ENCODE measurements at regions not wholly inside any gene's neighbourhood (a gene's known extent, or its start where the extent isn't known, plus 50 kb on each side); places are given as distances from the start of the nearest gene placed in this dataset.

GRCh38 chr13:64471916-64472315, 2758.2 kb downstream of the PCDH9 start:
- no peak overlapping the region for H3K4me3 ChIP-seq (replicated peaks; ENCODE audit: low read depth, low read length)
- no peaks in the 10 kb centered on the region for H3K36me3 ChIP-seq (ENCODE audit: control insufficient read depth, insufficient read depth, low read length)
- TF ChIP-seq CTCF (IDR thresholded peaks at IDR 0.05; ENCODE audit: insufficient read depth, low read length, poor library complexity, severe bottlenecking): no peak
- no peak for DNase-seq (ENCODE audit: extremely low read depth, insufficient read length)
- H3K27me3 ChIP-seq (replicated peaks; ENCODE audit: control insufficient read depth, insufficient read depth, low read length): no peaks in the 10 kb centered on the region

- H3K27me3 ChIP-seq (replicated peaks; ENCODE audit: control insufficient read depth, insufficient read depth, low read length): no peaks in the 10 kb centered on the region
- H3K4me3 ChIP-seq (replicated peaks; ENCODE audit: low read depth, low read length): no peak overlapping the region
- H3K36me3 ChIP-seq (ENCODE audit: control insufficient read depth, insufficient read depth, low read length): no peaks in the 10 kb centered on the region
- no peak for DNase-seq (ENCODE audit: extremely low read depth, insufficient read length)
- TF ChIP-seq CTCF (IDR thresholded peaks at IDR 0.05; ENCODE audit: insufficient read depth, low read length, poor library complexity, severe bottlenecking): no peak
Measured at GRCh38 chr13:64470751-64471150, 2759.4 kb downstream of the PCDH9 start.

- Histone ChIP-seq H3K27me3 (replicated peaks; ENCODE audit: control insufficient read depth, insufficient read depth, low read length) (no peaks in the 10 kb centered on the region), H3K36me3 (ENCODE audit: control insufficient read depth, insufficient read depth, low read length) (no peaks in the 10 kb centered on the region), H3K4me3 (replicated peaks; ENCODE audit: low read depth, low read length) (no peak overlapping the region)
- no peak for TF ChIP-seq CTCF (IDR thresholded peaks at IDR 0.05; ENCODE audit: insufficient read depth, low read length, poor library complexity, severe bottlenecking)
- no peak for DNase-seq (ENCODE audit: extremely low read depth, insufficient read length)
Measured at GRCh38 chr13:64459778-64460177, 2770.4 kb downstream of the PCDH9 start.

GRCh38 chr13:64457976-64458375, 2772.2 kb downstream of the PCDH9 start:
- no peaks in the 10 kb centered on the region for H3K27me3 ChIP-seq (replicated peaks; ENCODE audit: control insufficient read depth, insufficient read depth, low read length)
- TF ChIP-seq CTCF (IDR thresholded peaks at IDR 0.05; ENCODE audit: insufficient read depth, low read length, poor library complexity, severe bottlenecking): no peak
- H3K36me3 ChIP-seq (ENCODE audit: control insufficient read depth, insufficient read depth, low read length): no peaks in the 10 kb centered on the region
- no peak for DNase-seq (ENCODE audit: extremely low read depth, insufficient read length)
- H3K4me3 ChIP-seq (replicated peaks; ENCODE audit: low read depth, low read length): no peak overlapping the region

- H3K36me3 ChIP-seq (ENCODE audit: control insufficient read depth, insufficient read depth, low read length): no peaks in the 10 kb centered on the region
- TF ChIP-seq CTCF (IDR thresholded peaks at IDR 0.05; ENCODE audit: insufficient read depth, low read length, poor library complexity, severe bottlenecking): no peak
Measured at GRCh38 chr13:64455124-64455523, 2775.0 kb downstream of the PCDH9 start.

GRCh38 chr13:64453831-64454230, 2776.3 kb downstream of the PCDH9 start:
- no peak overlapping the region for H3K4me3 ChIP-seq (replicated peaks; ENCODE audit: low read depth, low read length)
- H3K36me3 ChIP-seq (ENCODE audit: control insufficient read depth, insufficient read depth, low read length): no peaks in the 10 kb centered on the region
- TF ChIP-seq CTCF (IDR thresholded peaks at IDR 0.05; ENCODE audit: insufficient read depth, low read length, poor library complexity, severe bottlenecking): no peak
- no peaks in the 10 kb centered on the region for H3K27me3 ChIP-seq (replicated peaks; ENCODE audit: control insufficient read depth, insufficient read depth, low read length)
- no peak for DNase-seq (ENCODE audit: extremely low read depth, insufficient read length)

More at GRCh38 chr13:64455124-64455523, 2775.0 kb downstream of the PCDH9 start:
- H3K4me3 ChIP-seq (replicated peaks; ENCODE audit: low read depth, low read length): no peak overlapping the region
- DNase-seq (ENCODE audit: extremely low read depth, insufficient read length): no peak
- H3K27me3 ChIP-seq (replicated peaks; ENCODE audit: control insufficient read depth, insufficient read depth, low read length): no peaks in the 10 kb centered on the region
